ENCODE measurements at regions not wholly inside any gene's neighbourhood (a gene's known extent, or its start where the extent isn't known, plus 50 kb on each side); places are given as distances from the start of the nearest gene placed in this dataset.
"Not testable (repeated sequence)": the region's sequence is repeated elsewhere in the genome, so short reads cannot be mapped to it uniquely, and the experiment has no call there.

DNA sequence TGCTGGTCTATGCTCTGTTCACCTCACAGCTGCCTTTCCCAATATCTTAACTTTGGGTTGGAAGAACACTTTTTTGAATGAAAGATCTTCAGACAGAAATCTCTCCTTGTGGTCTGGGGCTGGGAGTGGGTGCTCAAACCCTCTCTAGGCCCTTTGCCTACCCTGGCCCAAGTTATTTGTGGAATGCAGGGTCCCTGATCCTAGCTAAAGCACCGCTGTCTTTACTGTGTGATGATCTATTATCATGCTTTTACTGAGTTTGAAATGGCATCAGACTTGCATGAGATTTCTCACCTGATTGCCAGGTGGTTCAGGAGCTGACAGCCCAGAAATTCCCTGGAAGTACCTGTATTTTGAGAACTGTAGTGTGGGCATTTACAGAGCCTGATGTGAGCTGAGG is 412.7 kb upstream of the ONECUT1 start:
- no peak overlapping the region for H3K27ac ChIP-seq
- TF ChIP-seq, protein P1, sequence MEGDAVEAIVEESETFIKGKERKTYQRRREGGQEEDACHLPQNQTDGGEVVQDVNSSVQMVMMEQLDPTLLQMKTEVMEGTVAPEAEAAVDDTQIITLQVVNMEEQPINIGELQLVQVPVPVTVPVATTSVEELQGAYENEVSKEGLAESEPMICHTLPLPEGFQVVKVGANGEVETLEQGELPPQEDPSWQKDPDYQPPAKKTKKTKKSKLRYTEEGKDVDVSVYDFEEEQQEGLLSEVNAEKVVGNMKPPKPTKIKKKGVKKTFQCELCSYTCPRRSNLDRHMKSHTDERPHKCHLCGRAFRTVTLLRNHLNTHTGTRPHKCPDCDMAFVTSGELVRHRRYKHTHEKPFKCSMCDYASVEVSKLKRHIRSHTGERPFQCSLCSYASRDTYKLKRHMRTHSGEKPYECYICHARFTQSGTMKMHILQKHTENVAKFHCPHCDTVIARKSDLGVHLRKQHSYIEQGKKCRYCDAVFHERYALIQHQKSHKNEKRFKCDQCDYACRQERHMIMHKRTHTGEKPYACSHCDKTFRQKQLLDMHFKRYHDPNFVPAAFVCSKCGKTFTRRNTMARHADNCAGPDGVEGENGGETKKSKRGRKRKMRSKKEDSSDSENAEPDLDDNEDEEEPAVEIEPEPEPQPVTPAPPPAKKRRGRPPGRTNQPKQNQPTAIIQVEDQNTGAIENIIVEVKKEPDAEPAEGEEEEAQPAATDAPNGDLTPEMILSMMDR (conservative IDR thresholded peaks at IDR 0.05): no peak

GRCh38 chr15:53197426-53197839 is 407.3 kb upstream of the ONECUT1 start:
- no peak overlapping the region for H3K27ac ChIP-seq

DNA sequence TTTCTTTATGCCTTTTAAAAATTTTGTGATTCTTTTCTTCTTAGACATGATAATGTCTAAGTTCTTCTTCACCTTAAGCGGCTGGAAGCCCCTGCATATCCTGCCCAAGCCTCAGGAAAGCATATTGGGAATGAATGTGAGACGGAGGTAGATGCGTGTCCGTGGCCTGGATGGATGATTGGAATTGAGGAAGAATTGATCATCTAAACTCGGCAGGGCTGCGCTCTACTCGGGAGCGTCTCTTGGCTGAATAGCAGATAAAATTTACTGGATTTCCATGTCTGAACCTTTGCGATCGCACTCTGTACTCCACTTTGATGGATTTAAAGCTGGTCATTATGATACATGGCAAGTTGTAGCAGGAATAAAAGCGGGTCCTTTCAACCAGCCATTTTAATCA is 406.7 kb upstream of the ONECUT1 start:
- no peak overlapping the region for H3K27ac ChIP-seq
- TF ChIP-seq, protein P1 (conservative IDR thresholded peaks at IDR 0.05): no peak

More at GRCh38 chr15:53197426-53197839, 407.3 kb upstream of the ONECUT1 start:
- TF ChIP-seq, protein P1 (conservative IDR thresholded peaks at IDR 0.05): peak; percentile 97

- no peak overlapping the region for H3K27ac ChIP-seq
- TF ChIP-seq, protein P1 (conservative IDR thresholded peaks at IDR 0.05): no peak
Measured at GRCh38 chr15:53196242-53196641, 406.1 kb upstream of the ONECUT1 start.

GRCh38 chr15:53193149-53193548 is 403.0 kb upstream of the ONECUT1 start:
- TF ChIP-seq, protein P1 (conservative IDR thresholded peaks at IDR 0.05): no peak
- H3K27ac ChIP-seq: no peak overlapping the region

GRCh38 chr15:53189860-53190259 is 399.7 kb upstream of the ONECUT1 start:
- TF ChIP-seq, protein P1 (conservative IDR thresholded peaks at IDR 0.05): no peak
- no peak overlapping the region for H3K27ac ChIP-seq

- H3K27ac ChIP-seq: not testable (repeated sequence)
Measured at GRCh38 chr15:53183449-53183848, 393.3 kb upstream of the ONECUT1 start.

DNA sequence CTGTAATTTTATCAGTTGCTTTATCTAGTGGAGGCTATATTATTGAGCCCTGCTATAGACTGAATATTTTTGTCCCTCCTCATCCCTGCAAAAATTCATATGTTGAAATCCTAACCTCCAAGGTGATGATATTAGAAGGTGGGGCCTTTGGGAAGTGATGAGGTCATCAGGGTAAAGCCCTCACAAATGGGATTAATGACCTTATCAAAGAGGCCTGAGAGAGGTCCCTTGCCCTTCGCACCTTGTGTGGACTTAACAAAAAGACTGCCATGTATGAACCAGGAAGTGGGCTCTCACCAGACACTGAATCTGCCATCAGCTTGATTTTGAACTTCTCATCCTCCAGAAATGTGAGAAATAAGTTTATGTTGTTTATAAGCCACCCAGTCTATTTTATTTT is 381.4 kb upstream of the ONECUT1 start:
- no peak overlapping the region for H3K27ac ChIP-seq
- TF ChIP-seq, protein P1 (conservative IDR thresholded peaks at IDR 0.05): no peak

Measured in VCaP (cell line).